ENCODE measurements at regions not wholly inside any gene's neighbourhood (a gene's known extent, or its start where the extent isn't known, plus 50 kb on each side); places are given as distances from the start of the nearest gene placed in this dataset.

- Mint-ChIP-seq H3K9me3 (no peaks in the 10 kb centered on the region), H3K27ac (no peak overlapping the region), H3K36me3 (ENCODE audit: low read depth) (no peaks in the 10 kb centered on the region), H3K4me3 (no peak overlapping the region), H3K4me1 (ENCODE audit: low read depth) (no peaks in the 10 kb centered on the region), H3K27me3 (ENCODE audit: insufficient read depth) (peaks cover 56% of the 10 kb centered on the region)
- no peak for DNase-seq
- TF ChIP-seq CTCF (IDR thresholded peaks at IDR 0.05) = no peak
These were observed 113.8 kb upstream of the CD82 start for GRCh38 chr11:44451706-44452105.

GRCh38 chr11:44452827-44453572 lies 112.5 kb upstream of the CD82 start:
- H3K27me3 Mint-ChIP-seq (ENCODE audit: insufficient read depth) = peaks cover 52% of the 10 kb centered on the region
- H3K27ac Mint-ChIP-seq = no peak overlapping the region
- DNase-seq = no peak
- H3K4me3 Mint-ChIP-seq = no peak overlapping the region
- H3K9me3 Mint-ChIP-seq = no peaks in the 10 kb centered on the region
- TF ChIP-seq CTCF (IDR thresholded peaks at IDR 0.05) = no peak
- no peaks in the 10 kb centered on the region for H3K36me3 Mint-ChIP-seq (ENCODE audit: low read depth)
- H3K4me1 Mint-ChIP-seq (ENCODE audit: low read depth) = no peaks in the 10 kb centered on the region

GRCh38 chr11:44453871-44454270 lies 111.6 kb upstream of the CD82 start:
- H3K27me3 Mint-ChIP-seq (ENCODE audit: insufficient read depth) = peaks cover 52% of the 10 kb centered on the region
- no peaks in the 10 kb centered on the region for H3K4me1 Mint-ChIP-seq (ENCODE audit: low read depth)
- H3K27ac Mint-ChIP-seq = no peak overlapping the region
- no peak for DNase-seq
- H3K9me3 Mint-ChIP-seq = no peaks in the 10 kb centered on the region
- no peak for TF ChIP-seq CTCF (IDR thresholded peaks at IDR 0.05)
- no peak overlapping the region for H3K4me3 Mint-ChIP-seq
- no peaks in the 10 kb centered on the region for H3K36me3 Mint-ChIP-seq (ENCODE audit: low read depth)

- no peak for DNase-seq
- no peak for TF ChIP-seq CTCF (IDR thresholded peaks at IDR 0.05)
- Mint-ChIP-seq H3K36me3 (ENCODE audit: low read depth) (no peaks in the 10 kb centered on the region), H3K9me3 (no peaks in the 10 kb centered on the region), H3K27me3 (ENCODE audit: insufficient read depth) (peaks cover 50% of the 10 kb centered on the region), H3K4me3 (no peak overlapping the region), H3K4me1 (ENCODE audit: low read depth) (no peaks in the 10 kb centered on the region), H3K27ac (no peak overlapping the region)
These were observed 110.8 kb upstream of the CD82 start for GRCh38 chr11:44454666-44455065.

- Mint-ChIP-seq H3K9me3 (no peaks in the 10 kb centered on the region; the same call in 1 of the 2 replicates), H3K4me1 (ENCODE audit: low read depth) (no peaks in the 10 kb centered on the region), H3K36me3 (ENCODE audit: low read depth) (no peaks in the 10 kb centered on the region), H3K4me3 (no peak overlapping the region), H3K27me3 (ENCODE audit: insufficient read depth) (peaks cover 59% of the 10 kb centered on the region), H3K27ac (no peak overlapping the region)
- peak; percentile 69 for TF ChIP-seq CTCF (IDR thresholded peaks at IDR 0.05)
- DNase-seq = peak; percentile 2
These were observed 108.7 kb upstream of the CD82 start for GRCh38 chr11:44456544-44457300.

Data from HFFc6 (cell line).